ENCODE measurements at regions not wholly inside any gene's neighbourhood (a gene's known extent, or its start where the extent isn't known, plus 50 kb on each side); places are given as distances from the start of the nearest gene placed in this dataset.

- TF ChIP-seq CTCF (IDR thresholded peaks at IDR 0.05; ENCODE audit: borderline replicate concordance, control extremely low read depth, extremely low read depth, insufficient read depth, missing control alignments): peak; percentile 91
- in situ Hi-C loops (cut with MboI; ENCODE audit: low sequenced_read_pairs, unreplicated experiment): no loop called here
- DNase-seq (ENCODE audit: low spot score): peak; percentile 81
Measured at GRCh38 chr13:26929971-26930730, 169.6 kb upstream of the GPR12 start.

- in situ Hi-C loops (cut with MboI; ENCODE audit: low sequenced_read_pairs, unreplicated experiment): no loop called here
- TF ChIP-seq CTCF (IDR thresholded peaks at IDR 0.05; ENCODE audit: borderline replicate concordance, control extremely low read depth, extremely low read depth, insufficient read depth, missing control alignments): no peak
Measured at GRCh38 chr13:26927511-26927910, 166.9 kb upstream of the GPR12 start.

GRCh38 chr13:26926371-26926770 is 165.8 kb upstream of the GPR12 start:
- in situ Hi-C loops (cut with MboI; ENCODE audit: low sequenced_read_pairs, unreplicated experiment): no loop called here
- no peak for DNase-seq (ENCODE audit: low spot score)
- no peak for TF ChIP-seq CTCF (IDR thresholded peaks at IDR 0.05; ENCODE audit: borderline replicate concordance, control extremely low read depth, extremely low read depth, insufficient read depth, missing control alignments)

More at GRCh38 chr13:26927511-26927910, 166.9 kb upstream of the GPR12 start:
- no peak for DNase-seq (ENCODE audit: low spot score)

GRCh38 chr13:26923824-26924605 is 163.4 kb upstream of the GPR12 start:
- in situ Hi-C loops (cut with MboI; ENCODE audit: low sequenced_read_pairs, unreplicated experiment): no loop called here
- TF ChIP-seq CTCF (IDR thresholded peaks at IDR 0.05; ENCODE audit: borderline replicate concordance, control extremely low read depth, extremely low read depth, insufficient read depth, missing control alignments): no peak
- no peak for DNase-seq (ENCODE audit: low spot score)

GRCh38 chr13:26921918-26922317 is 161.3 kb upstream of the GPR12 start:
- no peak for TF ChIP-seq CTCF (IDR thresholded peaks at IDR 0.05; ENCODE audit: borderline replicate concordance, control extremely low read depth, extremely low read depth, insufficient read depth, missing control alignments)
- no peak for DNase-seq (ENCODE audit: low spot score)
- in situ Hi-C loops (cut with MboI; ENCODE audit: low sequenced_read_pairs, unreplicated experiment): no loop called here

GRCh38 chr13:26920614-26921355 is 160.2 kb upstream of the GPR12 start:
- no peak for DNase-seq (ENCODE audit: low spot score)
- in situ Hi-C loops (cut with MboI; ENCODE audit: low sequenced_read_pairs, unreplicated experiment): no loop called here
- TF ChIP-seq CTCF (IDR thresholded peaks at IDR 0.05; ENCODE audit: borderline replicate concordance, control extremely low read depth, extremely low read depth, insufficient read depth, missing control alignments): no peak

Measured in GM13976 (cell line).